HUDEP-2 (cell line): ENCODE measurements at regions not wholly inside any gene's neighbourhood (a gene's known extent, or its start where the extent isn't known, plus 50 kb on each side); places are given as distances from the start of the nearest gene placed in this dataset.

Source experiments
- DNase-seq, 76 experiments: peaks; one replicate each; lab custom pipeline; 2025; ENCODE audit not compliant: unreplicated experiment in 76 of 76; lab: John Stamatoyannopoulos, UW

DNA sequence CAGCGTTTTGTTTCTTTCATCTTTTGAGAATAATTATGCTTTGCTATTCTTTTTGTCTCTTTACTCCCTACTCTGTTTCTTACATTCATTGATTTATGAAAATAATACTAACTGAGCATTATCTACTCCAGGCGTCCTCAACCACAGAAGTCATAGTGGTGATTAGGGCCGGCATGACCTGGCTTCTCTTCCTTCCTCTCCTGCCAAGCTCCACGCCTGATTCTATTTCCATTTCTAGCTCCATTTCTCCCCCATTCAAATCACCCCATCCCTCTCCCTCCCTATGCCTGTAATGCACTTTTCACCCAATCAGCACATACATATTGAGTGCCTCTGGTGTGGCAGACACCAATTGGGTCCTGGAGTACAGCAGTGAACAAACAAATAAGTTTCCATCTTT lies 183.2 kb upstream of the GPR12 start:
- DNase-seq: no peak

DNA sequence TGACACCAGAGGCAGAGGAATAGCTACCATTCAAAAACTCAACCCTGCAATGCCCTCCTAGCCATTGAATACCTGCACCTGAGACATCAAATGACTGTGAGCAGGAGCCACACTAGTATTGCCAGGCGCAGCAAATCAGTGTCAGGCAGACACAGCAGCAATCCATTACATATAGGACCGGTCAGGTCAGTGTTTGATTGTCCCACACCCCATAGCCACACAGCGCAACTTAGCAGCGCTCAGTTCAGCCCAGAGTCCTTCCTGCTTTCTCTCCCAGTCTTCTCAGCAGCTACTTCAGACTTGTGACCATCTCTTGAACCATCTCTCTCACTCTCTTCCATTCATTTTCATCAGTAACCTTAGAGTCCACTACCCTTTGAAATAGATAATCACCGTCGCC lies 181.6 kb upstream of the GPR12 start:
- DNase-seq: no peak

DNA sequence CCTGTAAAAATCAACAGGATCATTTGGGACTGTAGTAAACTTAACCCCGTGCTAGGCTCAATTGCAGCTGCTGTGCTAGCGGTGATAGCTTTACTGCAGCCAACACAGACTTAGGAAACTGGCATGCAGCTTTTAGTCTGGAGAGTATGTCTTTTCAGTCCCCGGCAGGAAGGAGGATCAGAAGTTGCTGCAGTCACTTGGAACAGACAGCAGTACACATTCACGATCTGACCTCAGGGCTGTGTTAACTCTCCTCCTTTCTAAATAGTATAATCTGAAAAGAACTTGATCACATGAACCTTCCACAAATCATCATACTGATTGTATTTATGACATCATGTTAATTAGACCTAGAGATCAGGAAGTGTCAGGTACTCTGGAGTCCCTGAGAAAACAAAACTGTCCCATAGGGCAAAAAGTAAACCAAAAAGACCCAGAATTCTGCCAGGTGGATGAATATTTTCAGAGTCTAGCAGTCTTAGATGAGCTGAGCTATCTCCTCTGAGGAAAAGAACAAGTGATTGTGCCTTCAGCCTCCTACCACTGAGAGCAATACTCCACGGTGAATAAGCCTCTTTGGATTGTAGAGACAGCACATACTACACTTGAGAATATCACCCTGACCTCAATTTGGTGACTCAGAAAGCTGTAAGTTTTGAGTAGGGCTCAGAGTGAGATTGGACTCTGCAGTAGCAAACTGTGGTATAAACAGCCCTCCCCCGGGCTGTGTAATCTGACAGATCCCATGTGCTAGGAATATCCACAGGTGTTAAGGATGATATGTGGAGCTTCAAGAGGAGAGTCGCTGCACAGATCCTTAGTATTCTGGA lies 181.0 kb upstream of the GPR12 start:
- DNase-seq: no peak

DNA sequence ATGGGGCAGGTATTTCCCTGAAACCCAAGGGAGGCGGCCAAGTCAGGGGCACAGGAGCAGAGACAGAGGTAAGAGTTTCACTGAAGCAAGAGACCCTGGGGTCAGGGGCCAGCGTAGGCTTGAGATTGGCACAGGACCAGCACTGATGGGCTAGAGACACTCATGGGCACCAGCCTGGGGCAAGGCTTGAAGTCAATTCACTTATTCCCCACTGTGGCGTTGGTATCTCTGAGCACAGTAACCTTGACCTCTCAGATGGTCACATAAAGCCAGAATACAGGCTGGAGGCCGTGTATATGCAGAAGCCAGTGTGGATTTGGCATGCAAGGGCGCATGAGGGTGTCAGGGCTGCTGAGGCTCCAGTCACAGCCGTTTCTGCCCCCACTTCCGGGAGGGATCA lies 173.5 kb upstream of the GPR12 start:
- no peak for DNase-seq

DNA sequence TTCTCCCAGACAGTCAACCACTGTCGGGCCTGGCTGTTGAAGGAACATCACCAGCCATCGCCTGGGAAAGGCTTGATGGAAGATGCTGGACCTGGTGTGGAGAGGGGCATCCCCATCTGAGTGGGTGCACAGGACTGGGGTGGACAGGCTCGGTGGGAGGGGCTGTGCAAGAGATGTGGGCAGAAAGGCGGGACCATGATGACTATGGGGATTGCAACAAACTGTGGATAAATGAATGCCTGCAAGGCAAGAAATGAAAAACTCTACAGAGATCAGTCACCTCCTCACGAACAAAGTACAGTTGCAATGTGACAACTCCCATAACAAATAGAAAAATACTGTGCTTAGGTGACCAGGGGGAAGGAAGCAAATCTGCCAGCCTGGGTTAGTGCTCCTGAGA lies 171.9 kb upstream of the GPR12 start:
- no peak for DNase-seq

DNA sequence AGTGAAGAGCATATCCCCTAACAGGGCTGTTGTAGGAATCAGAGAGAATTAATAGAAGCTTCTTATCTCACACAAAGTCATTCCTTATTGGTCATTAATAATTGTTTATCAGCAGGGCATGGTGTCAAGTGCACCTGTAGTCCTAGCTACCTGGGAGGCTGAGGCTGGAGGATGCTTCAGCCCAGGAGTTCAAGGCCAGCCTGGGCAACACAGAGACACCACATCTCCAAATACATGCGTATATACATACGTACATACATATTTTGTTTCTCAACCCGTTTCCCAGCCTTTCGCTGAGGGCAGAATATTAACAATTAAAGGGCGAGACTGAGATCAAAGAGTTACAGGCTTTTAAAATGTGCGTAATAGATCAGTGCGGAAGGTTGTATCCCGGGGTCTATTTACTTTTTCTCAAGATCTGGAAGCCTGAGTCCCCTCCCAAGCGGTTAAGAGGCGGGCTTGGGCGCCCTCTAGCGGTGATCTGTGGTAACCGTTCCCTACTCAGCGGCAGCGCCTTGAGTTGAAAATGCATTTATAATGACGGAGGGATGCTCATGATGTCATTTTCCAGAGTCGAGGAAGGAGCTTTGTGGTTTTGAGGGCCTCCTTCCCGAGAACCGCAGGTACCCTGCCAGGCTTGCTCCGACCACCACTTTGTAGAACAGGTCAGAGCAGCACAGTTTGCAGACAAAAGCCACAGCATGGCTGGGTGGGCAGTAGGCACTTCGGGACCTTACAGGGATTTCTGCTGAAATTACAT lies 169.6 kb upstream of the GPR12 start:
- DNase-seq: peak in 61 of 76 experiments; percentile 2 to 62 (median 28)

DNA sequence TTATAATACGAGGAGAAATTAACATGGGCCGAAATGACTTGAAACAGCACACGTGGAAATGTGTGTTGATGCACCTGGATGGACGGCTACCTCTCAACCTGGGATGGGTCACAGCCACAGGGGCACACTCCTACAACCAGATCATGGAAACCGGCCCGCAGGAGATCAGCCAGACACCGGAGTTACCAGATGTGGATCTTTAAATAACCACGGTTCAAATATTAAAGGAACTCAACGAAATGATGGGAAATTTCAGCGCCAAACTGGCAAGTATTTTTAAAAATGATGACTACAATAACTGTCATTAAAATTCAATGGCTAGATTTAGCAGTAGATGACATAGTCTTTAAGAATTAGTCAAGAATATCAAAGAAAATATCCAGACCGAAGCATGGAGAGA lies 166.9 kb upstream of the GPR12 start:
- no peak for DNase-seq

DNA sequence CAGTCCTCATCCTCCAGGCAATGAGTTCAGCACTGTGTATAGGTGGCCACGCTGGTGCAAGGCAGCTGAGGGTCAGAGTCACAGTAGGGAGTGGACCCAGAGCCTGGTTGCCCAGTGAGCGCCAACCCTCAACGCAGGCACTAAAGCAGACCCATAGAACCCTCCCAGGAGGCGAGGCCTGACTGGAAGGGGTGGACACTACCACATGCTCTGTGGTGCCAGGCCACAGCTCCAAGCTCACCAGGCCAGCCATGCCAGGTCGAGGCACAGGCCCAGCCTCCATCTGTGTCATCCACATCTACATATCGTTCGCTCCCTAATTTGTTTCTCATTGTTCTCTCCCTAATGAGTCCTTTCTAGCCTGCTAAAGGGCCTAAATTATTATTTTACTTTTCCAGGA lies 165.8 kb upstream of the GPR12 start:
- DNase-seq: no peak

DNA sequence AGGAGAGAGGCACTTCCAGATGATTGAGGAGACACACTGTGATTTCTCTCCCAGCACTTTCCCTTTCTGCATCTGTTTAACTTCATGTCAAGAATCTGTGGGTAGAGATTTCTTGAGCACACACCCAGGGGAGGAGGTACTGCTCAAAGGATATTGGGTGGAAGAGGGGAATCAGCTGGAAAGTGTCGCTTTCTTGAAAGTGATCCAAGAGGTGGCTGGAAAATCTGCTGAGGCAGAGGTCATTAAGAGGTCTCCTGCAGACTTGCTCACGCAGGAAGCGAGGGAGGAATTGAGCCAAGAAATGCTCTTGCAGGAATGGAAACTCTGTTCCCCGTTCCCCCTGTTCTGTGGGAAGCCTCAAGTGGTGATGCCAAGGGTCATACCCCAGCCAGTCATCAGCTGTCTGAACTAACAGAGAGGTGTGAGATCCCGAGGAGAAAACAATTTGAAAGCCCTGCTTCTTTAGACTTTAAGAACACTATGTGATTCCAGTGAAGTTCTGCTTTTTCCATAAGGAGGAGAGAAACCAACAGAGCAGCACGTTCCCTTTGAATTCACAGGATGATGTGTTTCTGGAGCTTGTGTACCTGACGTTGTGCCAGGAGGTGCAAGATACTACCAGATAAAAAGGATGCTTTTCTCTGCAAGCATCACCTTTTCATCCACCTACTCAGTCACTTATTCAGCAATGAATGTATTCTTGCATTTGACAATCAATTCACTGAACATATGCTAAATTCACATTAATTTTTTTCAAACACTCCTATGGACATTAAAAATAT lies 163.4 kb upstream of the GPR12 start:
- no peak for DNase-seq

DNA sequence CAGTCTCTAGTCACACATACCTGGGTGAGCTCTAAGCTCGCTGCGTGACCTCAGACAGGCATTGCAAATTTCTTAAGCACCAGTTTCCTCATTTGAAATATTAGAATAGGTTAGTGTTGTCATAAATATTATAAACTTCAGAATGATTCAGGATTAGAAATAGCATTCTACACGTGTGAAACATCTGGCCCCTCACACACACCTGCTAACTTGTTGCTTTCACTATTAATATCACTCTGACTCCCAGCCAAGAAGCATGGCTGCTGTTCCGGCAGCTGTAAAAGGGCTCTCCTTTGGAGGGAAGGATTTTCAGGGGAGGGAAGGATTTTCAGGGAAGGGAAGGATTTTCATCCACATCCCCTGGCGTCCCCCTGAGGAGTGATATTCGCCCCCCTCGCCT lies 161.3 kb upstream of the GPR12 start:
- no peak for DNase-seq

DNA sequence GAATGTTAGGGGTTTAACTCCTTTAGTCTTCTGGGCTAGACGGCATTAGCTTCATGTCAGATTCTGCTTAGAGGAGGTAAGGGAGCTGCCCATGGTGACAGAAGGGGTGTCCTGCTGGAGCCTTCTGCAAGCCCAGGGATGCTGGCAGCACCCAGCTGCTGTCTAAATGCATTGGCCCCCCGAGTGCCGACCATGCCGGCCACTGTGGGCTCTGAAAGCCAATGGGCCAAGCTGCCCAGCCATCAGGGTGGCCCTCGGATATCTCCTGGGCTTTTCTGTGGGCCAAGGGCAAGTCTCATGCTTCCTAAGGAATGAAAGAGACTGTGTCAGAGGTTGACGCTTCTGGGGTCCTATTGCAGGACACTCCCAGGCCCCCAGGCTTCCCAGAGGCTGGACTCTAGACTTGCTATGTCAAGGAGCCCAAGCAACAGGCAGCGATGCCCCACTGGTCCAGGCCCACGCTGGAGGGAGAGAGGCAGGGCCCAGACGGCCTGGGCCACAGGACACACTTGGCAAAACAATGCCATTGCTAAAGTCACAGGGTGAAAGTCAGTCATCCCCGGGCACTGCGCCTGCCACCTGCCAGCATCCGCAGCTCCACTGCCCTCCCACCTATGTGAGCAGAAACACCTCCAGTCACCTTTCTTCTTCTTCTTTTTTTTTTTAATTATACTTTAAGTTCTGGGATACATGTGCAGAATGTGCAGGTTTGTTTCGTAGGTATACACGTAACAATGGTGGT lies 160.2 kb upstream of the GPR12 start:
- DNase-seq: no peak

DNA sequence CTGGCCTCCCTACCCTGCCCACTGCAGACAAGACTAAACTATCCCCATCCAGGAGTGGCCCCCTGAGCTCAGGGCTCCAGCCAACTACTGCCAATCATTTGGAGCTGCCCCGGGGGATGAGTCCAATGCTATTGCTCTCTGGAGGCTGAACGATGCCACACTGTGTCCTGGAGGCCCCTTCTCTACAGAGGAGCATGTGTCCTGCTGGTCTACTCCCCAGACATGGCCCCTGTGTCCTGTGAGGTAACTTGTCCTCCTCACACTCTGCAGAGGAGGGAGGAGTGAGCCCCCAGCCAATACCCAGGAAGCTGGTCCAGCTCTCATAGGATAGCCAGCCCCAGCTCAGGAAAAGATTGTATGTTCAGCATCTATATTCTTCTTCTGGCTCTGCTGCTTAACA lies 159.1 kb upstream of the GPR12 start:
- no peak for DNase-seq

DNA sequence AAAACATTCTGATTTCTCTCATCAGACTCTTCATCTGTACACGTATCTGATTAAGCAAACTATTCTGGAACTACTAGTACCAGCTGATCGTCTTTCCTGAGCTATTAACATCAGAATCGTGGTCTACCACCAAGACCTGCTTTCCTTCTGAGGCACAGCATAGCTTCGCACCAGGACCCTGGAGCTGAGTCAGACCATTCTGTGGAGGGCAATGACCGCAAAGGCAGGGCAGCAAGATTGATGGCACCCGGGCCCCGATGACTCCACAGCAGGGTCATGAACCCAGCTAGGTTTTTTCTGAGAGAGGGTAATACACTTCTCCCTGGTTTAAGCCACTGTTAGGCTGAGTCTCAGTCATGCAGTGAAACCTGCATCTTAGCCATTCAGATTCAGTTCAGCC lies 158.7 kb upstream of the GPR12 start:
- no peak for DNase-seq

DNA sequence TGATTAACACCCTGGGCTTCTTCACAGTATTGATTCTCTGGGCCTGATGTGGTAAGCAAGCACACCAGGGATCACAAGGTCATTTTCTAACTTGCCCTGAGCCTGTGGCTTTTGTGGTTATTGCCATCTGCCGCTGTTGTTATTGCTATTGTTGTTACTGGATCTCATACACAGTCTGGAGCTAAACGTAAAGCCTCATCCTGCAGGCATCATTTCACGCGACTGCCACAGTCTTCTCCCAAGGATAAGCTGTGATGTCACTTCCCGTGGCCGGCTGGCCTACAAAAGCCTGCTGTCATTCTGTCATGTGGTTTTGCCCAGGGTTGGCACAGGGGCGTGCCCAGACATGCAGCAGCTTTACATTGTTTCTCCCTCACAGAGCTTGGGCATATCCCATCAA lies 154.0 kb upstream of the GPR12 start:
- DNase-seq: peak in 1 of 76 experiments; percentile 1

DNA sequence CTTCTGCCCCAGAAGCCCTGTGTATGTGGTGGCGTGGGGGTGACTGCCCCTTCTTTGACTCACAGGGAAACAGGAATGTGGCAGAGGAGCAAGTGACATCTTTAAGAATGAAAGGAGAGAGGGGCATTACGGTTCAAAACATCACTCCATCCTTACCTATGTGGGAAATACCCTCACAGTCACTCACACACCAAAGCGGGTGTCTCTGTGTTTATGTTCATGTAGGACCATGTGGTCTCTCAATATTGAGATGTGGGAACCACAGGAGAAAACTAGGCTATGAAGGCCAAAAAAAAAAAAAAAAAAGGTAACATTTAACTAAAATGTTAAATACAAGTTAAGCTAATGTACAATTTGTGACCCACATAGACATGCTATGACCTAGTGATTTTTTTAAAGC lies 153.6 kb upstream of the GPR12 start:
- no peak for DNase-seq

DNA sequence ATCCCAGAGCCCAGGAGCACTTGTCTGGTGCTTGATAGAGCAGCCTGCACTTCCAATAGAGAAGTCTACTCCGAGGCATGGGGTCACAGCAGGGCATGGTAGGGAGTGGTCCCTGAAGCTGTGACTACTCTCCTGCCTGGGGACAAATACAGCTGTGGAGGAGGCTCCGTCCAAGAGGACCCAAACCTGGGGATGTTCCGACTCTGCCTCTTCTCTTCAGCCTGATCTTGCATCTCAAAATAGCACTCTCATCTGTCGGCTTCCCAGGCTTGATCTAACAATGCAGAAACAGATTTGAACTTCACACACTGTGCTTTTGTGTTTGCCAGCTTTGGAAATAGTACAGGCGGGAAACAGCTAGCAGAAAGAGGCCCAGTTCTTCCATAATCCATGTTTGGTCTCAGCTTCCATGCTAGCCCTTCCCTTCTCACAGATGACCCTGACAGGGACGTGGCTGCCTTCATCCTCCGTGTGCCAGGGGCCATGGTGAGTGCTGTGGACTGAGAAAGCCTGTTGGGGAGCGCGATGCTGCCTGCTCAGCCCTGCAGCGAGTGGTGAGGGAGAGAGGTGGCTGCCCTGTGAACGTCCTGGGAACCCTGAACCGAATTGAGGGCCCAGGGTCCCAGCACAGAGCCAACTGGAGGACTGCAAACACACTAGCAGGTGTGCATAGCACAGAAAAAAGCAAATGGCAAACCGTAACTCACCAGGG lies 150.3 kb upstream of the GPR12 start:
- no peak for DNase-seq

DNA sequence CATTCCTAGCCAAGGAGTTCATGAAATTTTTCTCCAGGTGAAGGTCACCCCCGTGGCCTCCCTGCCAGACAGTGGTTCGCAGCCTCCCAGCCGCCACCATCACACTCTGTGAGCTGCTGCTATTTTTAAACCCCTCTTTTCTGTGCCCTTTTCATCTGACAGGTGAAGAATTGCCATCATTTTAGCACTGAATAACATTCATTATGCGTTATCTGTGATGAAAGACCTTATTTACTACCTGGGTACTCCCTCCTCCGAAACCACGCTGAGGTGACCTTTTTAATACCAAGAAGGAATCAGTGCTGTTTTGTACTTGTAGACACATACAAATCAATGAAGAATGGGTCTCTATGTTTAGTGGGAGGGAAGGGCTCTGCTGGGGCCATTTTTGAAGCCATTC lies 148.9 kb upstream of the GPR12 start:
- DNase-seq: no peak

DNA sequence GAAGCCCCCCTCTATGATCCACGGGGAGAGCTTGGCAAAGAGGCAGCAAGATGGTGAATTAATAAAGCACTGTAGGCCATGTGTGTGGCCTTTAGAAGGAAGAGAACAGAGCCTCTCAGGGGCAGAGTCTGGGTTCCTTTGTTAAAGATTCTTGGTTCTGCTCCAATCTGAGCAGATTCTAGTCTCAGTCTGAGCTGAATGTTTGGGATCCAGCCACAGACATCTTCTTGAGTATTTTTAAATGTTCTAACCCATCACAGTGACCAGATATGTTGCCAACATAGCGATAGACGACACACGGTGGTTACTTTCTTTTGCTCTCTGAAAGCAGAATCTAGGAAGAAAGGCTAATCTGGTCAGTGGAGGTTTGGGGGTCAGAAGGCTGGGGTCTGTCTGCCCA lies 147.5 kb upstream of the GPR12 start:
- DNase-seq: no peak

DNA sequence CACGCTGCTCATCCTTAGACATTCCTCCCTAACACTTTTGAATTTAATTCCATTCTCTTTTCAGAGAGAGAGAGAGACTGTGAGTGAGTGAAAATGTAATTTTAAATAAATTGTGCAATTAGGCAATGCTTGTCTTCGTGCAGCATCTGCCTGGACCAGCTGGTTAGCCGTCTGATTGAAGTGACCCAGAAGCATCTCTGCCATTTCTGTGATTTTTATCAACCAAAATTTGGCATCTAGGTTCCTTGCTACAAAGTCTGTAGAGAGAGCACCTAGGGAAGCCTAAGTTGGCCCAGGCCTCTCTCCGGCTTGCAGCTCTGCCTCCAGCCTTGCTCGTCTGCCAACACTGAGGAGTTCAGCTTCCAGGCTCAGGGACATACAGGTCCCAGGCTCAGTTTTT lies 138.6 kb upstream of the GPR12 start:
- DNase-seq: no peak
